HCT116 (cell line): ENCODE measurements at regions not wholly inside any gene's neighbourhood (a gene's known extent, or its start where the extent isn't known, plus 50 kb on each side); places are given as distances from the start of the nearest gene placed in this dataset.

Source experiments
- ATAC-seq: fragments of 200-7000 bp; cut with Tn5 transposase; 2 replicates; pipeline ENCODE4 v1.9.1; 2020; ENCODE audit warnings: mild to moderate bottlenecking, moderate library complexity
- BruUV-seq: library from RNA; stranded (reverse); fragments of 400-500 nt; replicated peaks from 2 replicates; lab custom pipeline; 2021; lab: Mats Ljungman, UMichigan
- CTCF ChIA-PET: fragments of 300-600 bp; sonication (Branson Sonifier 250); formaldehyde crosslinking; loops from one replicate; lab custom pipeline; 2021; ENCODE audit warnings: antibody characterized with exemption; lab: Charles Lee
- POLR2A ChIA-PET: fragments of 300-600, 350-600 bp; sonication (Branson Sonifier 250); formaldehyde crosslinking; loops from one replicate; lab custom pipeline; 2021; ENCODE audit warnings: antibody characterized with exemption; lab: Charles Lee
- RAD21 ChIA-PET, 2 experiments: fragments of 300-600 bp; sonication (Branson Sonifier 250); formaldehyde crosslinking; loops; one replicate each; lab custom pipeline; 2023; ENCODE audit warnings: low total read pairs in 2 of 2; ENCODE audit not compliant: uncharacterized antibody in 2 of 2, unreplicated experiment in 2 of 2, low non-redundant PET in 1 of 2; lab: Charles Lee
- DNase-seq: peaks from one replicate; pipeline ENCODE4 v3.0.0-alpha.2; 2010; ENCODE audit warnings: low read depth, low spot score
- H2AFZ ChIP-seq: fragments of 200-600 bp; shearing (Covaris generic), sonication (generic); 2 replicates; pipeline ENCODE4 v1.6.1; 2017; ENCODE audit warnings: low read depth, mixed run types, mixed read lengths, antibody characterized with exemption, low read length; ENCODE audit not compliant: poor library complexity, severe bottlenecking
- H3K27ac ChIP-seq: 2 replicates; pipeline ENCODE4 v1.5.1; 2012; ENCODE audit warnings: low read depth, low read length
- H3K27me3 ChIP-seq: fragments of 200-600 bp; sonication (generic); 2 replicates; pipeline ENCODE4 v1.6.1; 2016; ENCODE audit warnings: mixed run types, low read length, mixed read lengths; ENCODE audit not compliant: insufficient read depth
- H3K36me3 ChIP-seq, 2 experiments: fragments of 200-500 bp in 1 of 2; fragments of 200-600 bp in 1 of 2; sonication (Bioruptor generic) in 1 of 2; sonication (generic) in 1 of 2; 2 replicates each; pipeline versions ENCODE4 v1.5.1 to v1.6.1; 2014 to 2016; ENCODE audit warnings: low read length in 2 of 2, inconsistent platforms in 1 of 2, mixed read lengths in 1 of 2, mixed run types in 1 of 2; ENCODE audit not compliant: insufficient read depth in 2 of 2, control insufficient read depth in 1 of 2
- H3K4me1 ChIP-seq, 2 experiments: fragments of 200-600 bp in 1 of 2; sonication (generic) in 1 of 2; 2 replicates each; pipeline versions ENCODE4 v1.5.1 to v1.6.1; 2012 to 2017; ENCODE audit warnings: low read length in 2 of 2, inconsistent platforms in 1 of 2, mild to moderate bottlenecking in 1 of 2, mixed read lengths in 1 of 2, mixed run types in 1 of 2, moderate library complexity in 1 of 2; ENCODE audit not compliant: insufficient read depth in 2 of 2, control insufficient read depth in 1 of 2
- H3K4me2 ChIP-seq: fragments of 200-600 bp; sonication (generic); 2 replicates; pipeline ENCODE4 v1.6.1; 2017; ENCODE audit warnings: mixed run types, low read length, mixed read lengths
- H3K4me3 ChIP-seq, 2 experiments: fragments of 200-600 bp in 1 of 2; sonication (generic) in 1 of 2; replicated peaks in 1 of 2; 2 replicates each; pipeline ENCODE4 v1.5.1; 2011 to 2016; ENCODE audit warnings: low read length in 2 of 2, control low read depth in 1 of 2, low read depth in 1 of 2, mild to moderate bottlenecking in 1 of 2, mixed read lengths in 1 of 2, mixed run types in 1 of 2
- H3K79me2 ChIP-seq: fragments of 200-600 bp; sonication (generic); 2 replicates; pipeline ENCODE4 v1.6.1; 2017; ENCODE audit warnings: mild to moderate bottlenecking, mixed run types, low read length, moderate library complexity, mixed read lengths; ENCODE audit not compliant: insufficient read depth
- H3K9ac ChIP-seq: fragments of 200-600 bp; sonication (generic); 2 replicates; pipeline ENCODE4 v1.6.1; 2016; ENCODE audit warnings: low read length, mixed read lengths
- H3K9me2 ChIP-seq: fragments of 200-600 bp; sonication (generic), shearing (Covaris generic); 2 replicates; pipeline ENCODE4 v1.6.1; 2017; ENCODE audit warnings: mixed run types, mild to moderate bottlenecking, moderate library complexity; ENCODE audit not compliant: insufficient read depth
- H3K9me3 ChIP-seq, 2 experiments: fragments of 200-500 bp in 1 of 2; fragments of 200-600 bp in 1 of 2; sonication (Bioruptor generic) in 1 of 2; sonication (generic) in 1 of 2; 2 replicates each; pipeline ENCODE4 v1.6.1; 2014 to 2017; ENCODE audit warnings: low read length in 2 of 2, mixed read lengths in 2 of 2, inconsistent platforms in 1 of 2, low read depth in 1 of 2, mild to moderate bottlenecking in 1 of 2, mixed run types in 1 of 2, moderate library complexity in 1 of 2; ENCODE audit not compliant: control insufficient read depth in 1 of 2, insufficient read depth in 1 of 2
- H4K20me1 ChIP-seq: fragments of 200-600 bp; sonication (generic), shearing (Covaris generic); 2 replicates; pipeline ENCODE4 v1.6.1; 2017; ENCODE audit warnings: mixed run types, mild to moderate bottlenecking, moderate library complexity; ENCODE audit not compliant: insufficient read depth
- ELF1 ChIP-seq: IDR thresholded peaks from 2 replicates; pipeline ENCODE4 v1.6.1; 2012; ENCODE audit warnings: low read depth, borderline replicate concordance
- RAD21 ChIP-seq: IDR thresholded peaks from 2 replicates; pipeline ENCODE4 v1.6.1; 2012; ENCODE audit warnings: low read depth, mild to moderate bottlenecking
- REST ChIP-seq: IDR thresholded peaks from 2 replicates; pipeline ENCODE4 v1.6.1; 2012; ENCODE audit warnings: low read depth
- SIN3A ChIP-seq: IDR thresholded peaks from 2 replicates; pipeline ENCODE4 v1.6.1; 2012; ENCODE audit warnings: low read depth
- SP1 ChIP-seq: IDR thresholded peaks from 2 replicates; pipeline ENCODE4 v1.6.1; 2012; ENCODE audit warnings: low read depth
- YY1 ChIP-seq: IDR thresholded peaks from 2 replicates; pipeline ENCODE4 v1.6.1; 2011; ENCODE audit warnings: low read length, low read depth, moderate library complexity, mild to moderate bottlenecking; ENCODE audit not compliant: insufficient replicate concordance; ENCODE audit errors: extremely low read depth
- ZBTB33 ChIP-seq: IDR thresholded peaks from 2 replicates; pipeline ENCODE4 v1.6.1; 2011; ENCODE audit warnings: mild to moderate bottlenecking, low read length, moderate library complexity; ENCODE audit not compliant: insufficient replicate concordance; ENCODE audit errors: extremely low read depth
- ZFX ChIP-seq: fragments of 450-650 bp; IDR thresholded peaks from 2 replicates; pipeline ENCODE4 v1.6.1; 2017
- intact Hi-C: fragments of 100-400 bp; cut with micrococcal nuclease; formaldehyde crosslinking; loops from 2 replicates; pipeline ENCODE4 v1.10.0; 2022
- TF ChIP-seq, protein P1 (sequence below): IDR thresholded peaks from 2 replicates; pipeline ENCODE4 v1.6.1; 2012

DNA sequence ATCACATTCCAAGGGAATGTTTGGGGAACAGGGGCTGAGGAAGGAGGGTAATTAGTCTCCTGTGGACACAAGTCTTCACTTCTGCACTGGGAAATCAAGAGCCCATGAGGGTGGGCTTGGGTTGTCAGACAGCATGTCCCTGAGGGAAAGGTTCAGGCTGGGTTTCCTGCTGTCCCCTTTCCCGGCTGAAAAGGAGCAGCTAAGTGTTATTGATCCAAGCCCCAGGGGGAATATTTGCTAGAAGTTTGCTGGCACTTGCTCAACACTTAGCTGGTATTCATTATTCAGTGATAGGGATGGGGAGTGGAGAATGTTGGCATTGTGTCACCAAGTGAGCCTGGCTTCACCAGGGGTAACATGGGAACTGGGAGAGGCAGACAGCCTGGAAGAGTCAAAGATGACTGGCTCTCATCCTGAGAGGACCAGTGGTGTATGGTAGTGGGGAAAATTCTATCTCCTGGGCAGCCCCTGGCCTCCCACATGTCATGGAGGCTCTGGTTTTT is 344.4 kb upstream of the PODXL start:
- ChIA-PET POLR2A (no interaction called here), CTCF (no interaction called here), RAD21 (no interaction called here)
- no peaks in the 10 kb centered on the region for H4K20me1 ChIP-seq
- H3K27me3 ChIP-seq = no peaks in the 10 kb centered on the region
- H3K9me3 ChIP-seq = no peaks in the 10 kb centered on the region
- H2AFZ ChIP-seq = no peak overlapping the region
- DNase-seq = no peak
- no peak overlapping the region for H3K4me2 ChIP-seq
- no peaks in the 10 kb centered on the region for H3K36me3 ChIP-seq
- intact Hi-C loops = no loop called here
- peaks cover 0 to 27% of the 10 kb centered on the region in 2 experiments; a peak in 3 of 4 replicates for H3K4me1 ChIP-seq
- ATAC-seq = no peak
- BruUV-seq = no TSS peak
- no peaks in the 10 kb centered on the region for H3K79me2 ChIP-seq
- H3K9me2 ChIP-seq = no peaks in the 10 kb centered on the region
- no peak overlapping the region for H3K27ac ChIP-seq
- no peak overlapping the region for H3K4me3 ChIP-seq
- no peak overlapping the region for H3K9ac ChIP-seq
- TF ChIP-seq YY1 = no peak
- TF ChIP-seq, protein P1, sequence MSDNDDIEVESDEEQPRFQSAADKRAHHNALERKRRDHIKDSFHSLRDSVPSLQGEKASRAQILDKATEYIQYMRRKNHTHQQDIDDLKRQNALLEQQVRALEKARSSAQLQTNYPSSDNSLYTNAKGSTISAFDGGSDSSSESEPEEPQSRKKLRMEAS = no peak
- no peak for TF ChIP-seq SIN3A
- no peak for TF ChIP-seq ZFX
- no peak for TF ChIP-seq RAD21
- no peak for TF ChIP-seq ELF1
- TF ChIP-seq REST = no peak
- TF ChIP-seq ZBTB33 = no peak
- no peak for TF ChIP-seq SP1
